OCI-LY1 (cell line): ENCODE measurements at regions not wholly inside any gene's neighbourhood (a gene's known extent, or its start where the extent isn't known, plus 50 kb on each side); places are given as distances from the start of the nearest gene placed in this dataset.

Experiments used
- H2AFZ ChIP-seq: fragments of 200-600 bp; sonication (generic), shearing (Covaris generic); 2 replicates; pipeline ENCODE4 v1.6.0; 2014; ENCODE audit warnings: antibody characterized with exemption, mild to moderate bottlenecking, low read length
- H3F3A ChIP-seq: fragments of 200-600 bp; sonication (generic), shearing (Covaris generic); 2 replicates; pipeline ENCODE4 v1.6.0; 2014; ENCODE audit warnings: mild to moderate bottlenecking, antibody characterized with exemption, low read length, moderate library complexity; ENCODE audit not compliant: insufficient read depth
- H3K27ac ChIP-seq: fragments of 200-600 bp; sonication (generic); 2 replicates; pipeline ENCODE4 v1.5.1; 2014; ENCODE audit warnings: low read length, mixed run types, mild to moderate bottlenecking, low read depth; ENCODE audit not compliant: poor library complexity, severe bottlenecking
- H3K27me3 ChIP-seq: fragments of 200-600 bp; sonication (generic); 2 replicates; pipeline ENCODE4 v1.6.0; 2014; ENCODE audit warnings: antibody characterized with exemption, mild to moderate bottlenecking, low read length, moderate library complexity; ENCODE audit not compliant: insufficient read depth
- H3K36me3 ChIP-seq: fragments of 200-600 bp; sonication (generic); 2 replicates; pipeline ENCODE4 v1.6.1; 2014; ENCODE audit warnings: mild to moderate bottlenecking, antibody characterized with exemption, low read length, moderate library complexity, mixed read lengths; ENCODE audit not compliant: insufficient read depth
- H3K4me1 ChIP-seq: fragments of 200-600 bp; sonication (generic); 2 replicates; pipeline ENCODE4 v1.5.1; 2014; ENCODE audit warnings: mild to moderate bottlenecking, low read length, moderate library complexity; ENCODE audit not compliant: insufficient read depth, severe bottlenecking
- H3K4me2 ChIP-seq: fragments of 200-600 bp; sonication (generic), shearing (Covaris generic); 2 replicates; pipeline ENCODE4 v1.6.1; 2014; ENCODE audit warnings: low read length
- H3K4me3 ChIP-seq: fragments of 200-600 bp; sonication (generic); 2 replicates; pipeline ENCODE4 v1.5.1; 2014; ENCODE audit warnings: low read length, low read depth, mild to moderate bottlenecking, mixed read lengths; ENCODE audit not compliant: poor library complexity, severe bottlenecking
- H3K79me2 ChIP-seq: fragments of 200-600 bp; shearing (Covaris generic); 2 replicates; pipeline ENCODE4 v1.6.1; 2016; ENCODE audit warnings: mixed run types, low read length, mixed read lengths; ENCODE audit not compliant: insufficient read depth
- H3K9ac ChIP-seq: fragments of 200-600 bp; sonication (generic), shearing (Covaris generic); 2 replicates; pipeline ENCODE4 v1.6.1; 2014; ENCODE audit warnings: mild to moderate bottlenecking, low read length, mixed read lengths
- H3K9me2 ChIP-seq: fragments of 200-600 bp; sonication (generic), shearing (Covaris generic); 2 replicates; pipeline ENCODE4 v1.6.1; 2014; ENCODE audit warnings: low read depth, mild to moderate bottlenecking, low read length, mixed read lengths
- H3K9me3 ChIP-seq: fragments of 200-600 bp; shearing (Covaris generic); 2 replicates; pipeline ENCODE4 v1.6.1; 2014; ENCODE audit warnings: low read length, mixed read lengths
- H4K20me1 ChIP-seq: fragments of 200-600 bp; sonication (generic), shearing (Covaris generic); 2 replicates; pipeline ENCODE4 v1.6.0; 2016; ENCODE audit warnings: mild to moderate bottlenecking, low read length; ENCODE audit not compliant: insufficient read depth
- EZH2 ChIP-seq: fragments of 200-600 bp; sonication (generic), shearing (Covaris generic); IDR thresholded peaks from 2 replicates; pipeline ENCODE4 v1.8.0; 2017; ENCODE audit warnings: borderline replicate concordance, mixed run types, mild to moderate bottlenecking, antibody characterized with exemption, low read length, moderate library complexity, mixed read lengths
- TF ChIP-seq, protein P1 (sequence below): fragments of 200-600 bp; sonication (generic), shearing (Covaris generic); IDR thresholded peaks from 2 replicates; pipeline ENCODE4 v1.5.1; 2017; ENCODE audit warnings: mild to moderate bottlenecking, antibody characterized with exemption, low read length, moderate library complexity, mixed read lengths

DNA sequence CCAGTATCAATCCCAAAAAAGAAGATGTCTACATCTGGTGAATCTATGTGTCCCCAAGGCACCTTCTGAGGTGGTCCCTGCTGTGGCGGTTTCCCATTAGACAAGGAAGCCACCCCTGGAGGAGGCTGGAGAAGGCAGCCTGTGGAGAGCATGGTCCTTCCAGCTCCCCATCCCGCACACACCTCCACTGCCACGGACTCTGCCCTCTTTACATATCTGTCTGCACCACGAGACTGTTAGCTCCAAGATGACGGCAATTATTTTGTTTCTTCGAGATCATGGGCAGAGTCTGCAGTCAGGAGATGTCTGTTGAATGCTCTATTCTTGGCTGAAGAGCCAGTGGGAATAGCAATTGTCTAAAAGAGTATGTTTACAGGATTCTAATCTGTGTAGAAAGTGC lies 132.0 kb downstream of the OSR1 start:
- no peak overlapping the region for H3K4me3 ChIP-seq
- H3K79me2 ChIP-seq = no peaks in the 10 kb centered on the region
- H3K9me2 ChIP-seq = no peaks in the 10 kb centered on the region
- H3K27me3 ChIP-seq = no peaks in the 10 kb centered on the region
- TF ChIP-seq, protein P1, sequence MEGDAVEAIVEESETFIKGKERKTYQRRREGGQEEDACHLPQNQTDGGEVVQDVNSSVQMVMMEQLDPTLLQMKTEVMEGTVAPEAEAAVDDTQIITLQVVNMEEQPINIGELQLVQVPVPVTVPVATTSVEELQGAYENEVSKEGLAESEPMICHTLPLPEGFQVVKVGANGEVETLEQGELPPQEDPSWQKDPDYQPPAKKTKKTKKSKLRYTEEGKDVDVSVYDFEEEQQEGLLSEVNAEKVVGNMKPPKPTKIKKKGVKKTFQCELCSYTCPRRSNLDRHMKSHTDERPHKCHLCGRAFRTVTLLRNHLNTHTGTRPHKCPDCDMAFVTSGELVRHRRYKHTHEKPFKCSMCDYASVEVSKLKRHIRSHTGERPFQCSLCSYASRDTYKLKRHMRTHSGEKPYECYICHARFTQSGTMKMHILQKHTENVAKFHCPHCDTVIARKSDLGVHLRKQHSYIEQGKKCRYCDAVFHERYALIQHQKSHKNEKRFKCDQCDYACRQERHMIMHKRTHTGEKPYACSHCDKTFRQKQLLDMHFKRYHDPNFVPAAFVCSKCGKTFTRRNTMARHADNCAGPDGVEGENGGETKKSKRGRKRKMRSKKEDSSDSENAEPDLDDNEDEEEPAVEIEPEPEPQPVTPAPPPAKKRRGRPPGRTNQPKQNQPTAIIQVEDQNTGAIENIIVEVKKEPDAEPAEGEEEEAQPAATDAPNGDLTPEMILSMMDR = no peak
- no peak for TF ChIP-seq EZH2
- no peak overlapping the region for H3K27ac ChIP-seq
- H3F3A ChIP-seq = no peaks in the 10 kb centered on the region
- no peak overlapping the region for H3K4me2 ChIP-seq
- H3K9me3 ChIP-seq = no peaks in the 10 kb centered on the region
- no peaks in the 10 kb centered on the region for H4K20me1 ChIP-seq
- H3K4me1 ChIP-seq = no peaks in the 10 kb centered on the region
- H3K9ac ChIP-seq = no peak overlapping the region
- no peak overlapping the region for H2AFZ ChIP-seq
- no peaks in the 10 kb centered on the region for H3K36me3 ChIP-seq

DNA sequence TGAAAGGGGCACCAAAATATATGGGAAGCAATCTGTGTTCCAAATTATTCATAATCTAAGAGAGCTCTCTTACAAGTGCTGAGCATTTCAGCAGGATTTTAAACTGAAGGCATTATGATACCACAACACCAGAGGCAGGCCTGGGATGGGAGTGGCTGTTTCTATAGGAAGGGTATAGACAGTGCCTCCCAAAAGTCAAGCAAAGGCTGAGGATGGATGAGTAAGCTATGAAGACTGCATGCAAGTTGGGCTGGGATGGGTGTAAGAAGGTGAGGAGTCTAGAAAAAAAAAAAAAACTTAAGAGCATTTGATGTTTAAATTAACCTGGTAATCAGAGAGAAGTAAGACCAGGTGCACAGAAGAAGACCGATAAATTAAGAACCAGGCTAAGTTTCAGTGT lies 132.5 kb downstream of the OSR1 start:
- Histone ChIP-seq H2AFZ (no peak overlapping the region), H3K4me3 (no peak overlapping the region), H3K4me2 (no peak overlapping the region), H4K20me1 (no peaks in the 10 kb centered on the region), H3K9ac (no peak overlapping the region), H3F3A (no peaks in the 10 kb centered on the region), H3K9me2 (no peaks in the 10 kb centered on the region), H3K36me3 (no peaks in the 10 kb centered on the region), H3K27me3 (no peaks in the 10 kb centered on the region), H3K27ac (no peak overlapping the region), H3K9me3 (no peaks in the 10 kb centered on the region), H3K79me2 (no peaks in the 10 kb centered on the region), H3K4me1 (no peaks in the 10 kb centered on the region)
- TF ChIP-seq, protein P1 = no peak
- TF ChIP-seq EZH2 = no peak

DNA sequence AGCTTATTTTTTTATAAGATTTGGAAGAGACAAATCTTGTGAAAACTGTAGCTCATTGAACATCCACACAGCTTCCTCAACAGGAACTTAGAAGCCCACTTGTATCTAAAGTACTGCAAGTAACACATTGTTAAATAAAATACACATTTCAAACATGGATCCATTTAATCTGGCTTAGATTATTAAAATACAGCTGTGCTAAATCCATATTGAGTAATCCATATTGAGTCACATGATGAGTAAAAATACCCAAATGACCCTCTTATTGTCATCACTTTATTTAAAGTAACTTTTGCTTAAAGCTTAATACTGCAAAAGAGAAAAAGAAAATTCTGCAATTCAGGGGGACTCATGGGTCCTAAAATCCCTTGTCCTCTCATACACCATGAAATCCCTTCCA lies 133.3 kb downstream of the OSR1 start:
- Histone ChIP-seq H3K4me1 (no peaks in the 10 kb centered on the region), H3K4me2 (no peak overlapping the region), H3K27me3 (no peaks in the 10 kb centered on the region), H3K79me2 (no peaks in the 10 kb centered on the region), H3K9ac (no peak overlapping the region), H3K9me3 (no peaks in the 10 kb centered on the region), H3K27ac (no peak overlapping the region), H3K4me3 (no peak overlapping the region), H2AFZ (no peak overlapping the region), H4K20me1 (no peaks in the 10 kb centered on the region), H3K36me3 (no peaks in the 10 kb centered on the region), H3K9me2 (no peaks in the 10 kb centered on the region), H3F3A (no peaks in the 10 kb centered on the region)
- TF ChIP-seq, protein P1 = no peak
- TF ChIP-seq EZH2 = no peak
